HG02981 (cell line): ENCODE measurements at regions not wholly inside any gene's neighbourhood (a gene's known extent, or its start where the extent isn't known, plus 50 kb on each side); places are given as distances from the start of the nearest gene placed in this dataset.

Experiments
- ATAC-seq: cut with Tn5 transposase; IDR thresholded peaks from one replicate; pipeline ENCODE4 v1.9.1; 2021; ENCODE audit warnings: mild to moderate bottlenecking, moderate library complexity; ENCODE audit not compliant: unreplicated experiment

GRCh38 chr16:61596655-61597054 lies 439.6 kb downstream of the CDH8 start:
- no peak for ATAC-seq

GRCh38 chr16:61595605-61596004 lies 440.6 kb downstream of the CDH8 start:
- ATAC-seq, result no peak

- no peak for ATAC-seq
Observed at GRCh38 chr16:61590577-61590976, 445.7 kb downstream of the CDH8 start.

- ATAC-seq, result no peak
Observed at GRCh38 chr16:61587526-61587925, 448.7 kb downstream of the CDH8 start.

- ATAC-seq, result no peak
Observed at GRCh38 chr16:61581417-61582046, 454.7 kb downstream of the CDH8 start.

- no peak for ATAC-seq
Observed at GRCh38 chr16:61580579-61580978, 455.7 kb downstream of the CDH8 start.

- ATAC-seq, result no peak
Observed at GRCh38 chr16:61579195-61579594, 457.0 kb downstream of the CDH8 start.

- no peak for ATAC-seq
Observed at GRCh38 chr16:61576476-61576875, 459.8 kb downstream of the CDH8 start.

- ATAC-seq, result no peak
Observed at GRCh38 chr16:61575617-61576016, 460.6 kb downstream of the CDH8 start.

GRCh38 chr16:61569028-61569427 lies 467.2 kb downstream of the CDH8 start:
- no peak for ATAC-seq

GRCh38 chr16:61564716-61565115 lies 471.5 kb downstream of the CDH8 start:
- ATAC-seq, result no peak

- ATAC-seq, result no peak
Observed at GRCh38 chr16:61555718-61556441, 480.4 kb downstream of the CDH8 start.

GRCh38 chr16:61549327-61549726 lies 486.9 kb downstream of the CDH8 start:
- ATAC-seq, result no peak

- ATAC-seq, result no peak
Observed at GRCh38 chr16:61547626-61548025, 488.6 kb downstream of the CDH8 start.

- ATAC-seq, result no peak
Observed at GRCh38 chr16:61544165-61544564, 492.1 kb downstream of the CDH8 start.

- no peak for ATAC-seq
Observed at GRCh38 chr16:61540216-61540615, 496.0 kb downstream of the CDH8 start.

- ATAC-seq, result no peak
Observed at GRCh38 chr16:61530697-61531096, 505.5 kb downstream of the CDH8 start.

GRCh38 chr16:61500851-61501250 lies 535.4 kb downstream of the CDH8 start:
- no peak for ATAC-seq

GRCh38 chr16:61480250-61480649 lies 556.0 kb downstream of the CDH8 start:
- no peak for ATAC-seq

GRCh38 chr16:61471737-61472136 lies 564.5 kb downstream of the CDH8 start:
- no peak for ATAC-seq

GRCh38 chr16:61471023-61471422 lies 565.2 kb downstream of the CDH8 start:
- no peak for ATAC-seq

GRCh38 chr16:61465285-61465684 lies 571.0 kb downstream of the CDH8 start:
- no peak for ATAC-seq

- ATAC-seq, result no peak
Observed at GRCh38 chr16:61460020-61460419, 576.2 kb downstream of the CDH8 start.
